ENCODE measurements at regions not wholly inside any gene's neighbourhood (a gene's known extent, or its start where the extent isn't known, plus 50 kb on each side); places are given as distances from the start of the nearest gene placed in this dataset.

DNA sequence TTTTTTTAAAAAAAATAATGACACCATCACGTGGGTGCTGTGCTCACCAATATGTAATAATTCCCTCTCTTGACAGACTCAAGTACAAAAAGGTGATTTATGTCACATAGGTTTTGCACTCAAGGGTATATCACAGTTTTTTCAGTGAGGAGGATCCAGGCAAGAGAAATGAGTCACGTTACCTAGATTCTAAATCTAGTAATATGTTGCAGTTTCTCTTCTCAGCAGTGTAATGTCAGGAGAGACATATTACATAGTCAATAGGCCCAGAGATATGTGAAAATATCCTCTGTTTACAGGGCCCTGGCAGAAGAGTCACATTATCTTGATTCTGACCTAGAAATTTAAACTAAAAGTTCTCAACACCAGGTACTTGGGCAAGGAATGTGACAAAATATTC, 1024.1 kb upstream of the AMELY start:
- ChIA-PET CTCF (ENCODE audit: unreplicated experiment) (no interaction called here), POLR2A (no interaction called here)
- DNase-seq (ENCODE audit: low spot score), result no peak
- no TSS peak for BruUV-seq (replicated peaks)
- no peak overlapping the region for H3K27ac ChIP-seq (ENCODE audit: low read depth, low read length, poor library complexity, severe bottlenecking)
- H3K79me2 ChIP-seq (ENCODE audit: insufficient read depth, low read depth, low read length), result no peaks in the 10 kb centered on the region
- H3K4me2 ChIP-seq (ENCODE audit: low read length), result no peak overlapping the region
- H4K20me1 ChIP-seq (ENCODE audit: insufficient read depth, low read length), result no peaks in the 10 kb centered on the region
- intact Hi-C loops (cut with micrococcal nuclease; ENCODE audit: unreplicated experiment), result no loop called here
- no peaks in the 10 kb centered on the region for H3K36me3 ChIP-seq (ENCODE audit: insufficient read depth, low read length)
- no peak overlapping the region for H2AFZ ChIP-seq (ENCODE audit: low read length)
- no peaks in the 10 kb centered on the region for H3K4me1 ChIP-seq (ENCODE audit: insufficient read depth, low read length, poor library complexity, severe bottlenecking)
- TF ChIP-seq, protein P1, sequence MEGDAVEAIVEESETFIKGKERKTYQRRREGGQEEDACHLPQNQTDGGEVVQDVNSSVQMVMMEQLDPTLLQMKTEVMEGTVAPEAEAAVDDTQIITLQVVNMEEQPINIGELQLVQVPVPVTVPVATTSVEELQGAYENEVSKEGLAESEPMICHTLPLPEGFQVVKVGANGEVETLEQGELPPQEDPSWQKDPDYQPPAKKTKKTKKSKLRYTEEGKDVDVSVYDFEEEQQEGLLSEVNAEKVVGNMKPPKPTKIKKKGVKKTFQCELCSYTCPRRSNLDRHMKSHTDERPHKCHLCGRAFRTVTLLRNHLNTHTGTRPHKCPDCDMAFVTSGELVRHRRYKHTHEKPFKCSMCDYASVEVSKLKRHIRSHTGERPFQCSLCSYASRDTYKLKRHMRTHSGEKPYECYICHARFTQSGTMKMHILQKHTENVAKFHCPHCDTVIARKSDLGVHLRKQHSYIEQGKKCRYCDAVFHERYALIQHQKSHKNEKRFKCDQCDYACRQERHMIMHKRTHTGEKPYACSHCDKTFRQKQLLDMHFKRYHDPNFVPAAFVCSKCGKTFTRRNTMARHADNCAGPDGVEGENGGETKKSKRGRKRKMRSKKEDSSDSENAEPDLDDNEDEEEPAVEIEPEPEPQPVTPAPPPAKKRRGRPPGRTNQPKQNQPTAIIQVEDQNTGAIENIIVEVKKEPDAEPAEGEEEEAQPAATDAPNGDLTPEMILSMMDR (conservative IDR thresholded peaks at IDR 0.05; ENCODE audit: low read length), result no peak
- TF ChIP-seq EZH2phosphoT487 (IDR thresholded peaks at IDR 0.05; ENCODE audit: borderline replicate concordance, low read depth, low read length), result no peak
- no peaks in the 10 kb centered on the region for H3K9me2 ChIP-seq (ENCODE audit: insufficient read depth, low read length)
- H3K9me3 ChIP-seq (ENCODE audit: low read length), result no peaks in the 10 kb centered on the region
- no peak overlapping the region for H3K4me3 ChIP-seq (ENCODE audit: low read depth, low read length, poor library complexity, severe bottlenecking)

DNA sequence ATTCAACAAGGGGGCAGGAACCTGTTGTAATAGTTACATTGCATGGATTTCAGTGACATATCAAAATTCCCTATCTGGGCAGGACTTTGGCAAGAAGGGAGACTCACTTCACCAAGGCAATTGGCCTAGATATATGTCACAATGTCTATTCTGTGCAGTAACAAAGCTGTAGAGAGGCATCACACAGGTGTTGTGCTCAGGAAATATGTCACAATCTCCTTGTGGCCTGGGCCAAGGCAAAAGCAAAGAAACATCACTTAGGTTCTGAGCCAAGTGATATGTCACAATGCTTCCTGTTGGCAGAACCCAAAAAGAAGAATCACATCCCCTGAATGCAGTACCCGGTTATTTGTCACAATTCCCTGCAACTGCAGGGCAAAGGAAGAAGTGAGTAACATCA, 1020.9 kb upstream of the AMELY start:
- no peak for DNase-seq (ENCODE audit: low spot score)
- CTCF ChIA-PET (ENCODE audit: unreplicated experiment), result no interaction called here
- H3K79me2 ChIP-seq (ENCODE audit: insufficient read depth, low read depth, low read length), result no peaks in the 10 kb centered on the region
- H3K36me3 ChIP-seq (ENCODE audit: insufficient read depth, low read length), result no peaks in the 10 kb centered on the region
- H3K27ac ChIP-seq (ENCODE audit: low read depth, low read length, poor library complexity, severe bottlenecking), result no peak overlapping the region
- no TSS peak for BruUV-seq (replicated peaks)
- no peaks in the 10 kb centered on the region for H3K9me2 ChIP-seq (ENCODE audit: insufficient read depth, low read length)
- no peaks in the 10 kb centered on the region for H3K9me3 ChIP-seq (ENCODE audit: low read length)
- no peak overlapping the region for H3K4me2 ChIP-seq (ENCODE audit: low read length)
- intact Hi-C loops (cut with micrococcal nuclease; ENCODE audit: unreplicated experiment), result no loop called here
- POLR2A ChIA-PET, result no interaction called here
- no peaks in the 10 kb centered on the region for H4K20me1 ChIP-seq (ENCODE audit: insufficient read depth, low read length)
- TF ChIP-seq, protein P1 (conservative IDR thresholded peaks at IDR 0.05; ENCODE audit: low read length), result no peak
- TF ChIP-seq EZH2phosphoT487 (IDR thresholded peaks at IDR 0.05; ENCODE audit: borderline replicate concordance, low read depth, low read length), result no peak
- H3K4me3 ChIP-seq (ENCODE audit: low read depth, low read length, poor library complexity, severe bottlenecking), result no peak overlapping the region
- no peaks in the 10 kb centered on the region for H3K4me1 ChIP-seq (ENCODE audit: insufficient read depth, low read length, poor library complexity, severe bottlenecking)
- no peak overlapping the region for H2AFZ ChIP-seq (ENCODE audit: low read length)

DNA sequence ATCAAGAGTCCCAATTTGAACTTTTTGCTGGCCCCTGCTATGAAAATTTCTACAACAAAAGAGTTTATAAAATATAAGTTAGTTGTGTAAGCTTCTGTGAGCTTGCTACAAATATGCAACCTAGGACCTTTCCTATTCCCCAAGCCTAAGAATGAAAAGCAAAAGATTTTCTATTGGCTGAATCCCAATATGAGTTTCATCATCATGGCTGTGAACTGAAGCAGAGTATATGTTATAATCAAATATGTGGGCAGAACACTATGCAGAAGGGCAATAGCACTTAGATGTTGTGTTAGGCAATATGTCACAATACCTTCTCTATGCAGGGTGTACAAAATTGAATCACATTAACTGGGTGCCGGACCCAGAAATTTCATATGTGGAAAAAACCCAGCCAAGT, 1018.3 kb upstream of the AMELY start:
- no peak overlapping the region for H3K4me2 ChIP-seq (ENCODE audit: low read length)
- no peak overlapping the region for H2AFZ ChIP-seq (ENCODE audit: low read length)
- H3K4me3 ChIP-seq (ENCODE audit: low read depth, low read length, poor library complexity, severe bottlenecking), result no peak overlapping the region
- H3K4me1 ChIP-seq (ENCODE audit: insufficient read depth, low read length, poor library complexity, severe bottlenecking), result no peaks in the 10 kb centered on the region
- CTCF ChIA-PET (ENCODE audit: unreplicated experiment), result no interaction called here
- H3K79me2 ChIP-seq (ENCODE audit: insufficient read depth, low read depth, low read length), result no peaks in the 10 kb centered on the region
- no peak for DNase-seq (ENCODE audit: low spot score)
- no peak overlapping the region for H3K27ac ChIP-seq (ENCODE audit: low read depth, low read length, poor library complexity, severe bottlenecking)
- BruUV-seq (replicated peaks), result no TSS peak
- TF ChIP-seq, protein P1 (conservative IDR thresholded peaks at IDR 0.05; ENCODE audit: low read length), result no peak
- TF ChIP-seq EZH2phosphoT487 (IDR thresholded peaks at IDR 0.05; ENCODE audit: borderline replicate concordance, low read depth, low read length), result no peak
- H3K9me3 ChIP-seq (ENCODE audit: low read length), result no peaks in the 10 kb centered on the region
- intact Hi-C loops (cut with micrococcal nuclease; ENCODE audit: unreplicated experiment), result no loop called here
- H3K36me3 ChIP-seq (ENCODE audit: insufficient read depth, low read length), result no peaks in the 10 kb centered on the region
- POLR2A ChIA-PET, result no interaction called here
- no peaks in the 10 kb centered on the region for H4K20me1 ChIP-seq (ENCODE audit: insufficient read depth, low read length)
- H3K9me2 ChIP-seq (ENCODE audit: insufficient read depth, low read length), result no peaks in the 10 kb centered on the region

All from OCI-LY7 (cell line).